HG02885 (cell line): ENCODE measurements at regions not wholly inside any gene's neighbourhood (a gene's known extent, or its start where the extent isn't known, plus 50 kb on each side); places are given as distances from the start of the nearest gene placed in this dataset.
"Not testable (repeated sequence)": the region's sequence is repeated elsewhere in the genome, so short reads cannot be mapped to it uniquely, and the experiment has no call there.

Experiments
- ATAC-seq: cut with Tn5 transposase; IDR thresholded peaks from one replicate; pipeline ENCODE4 v1.9.1; 2021; ENCODE audit warnings: mild to moderate bottlenecking; ENCODE audit not compliant: unreplicated experiment, poor library complexity

- ATAC-seq = not testable (repeated sequence)
These were observed 124.3 kb downstream of the PTCHD1 start for GRCh38 chrX:23458957-23459356.

DNA sequence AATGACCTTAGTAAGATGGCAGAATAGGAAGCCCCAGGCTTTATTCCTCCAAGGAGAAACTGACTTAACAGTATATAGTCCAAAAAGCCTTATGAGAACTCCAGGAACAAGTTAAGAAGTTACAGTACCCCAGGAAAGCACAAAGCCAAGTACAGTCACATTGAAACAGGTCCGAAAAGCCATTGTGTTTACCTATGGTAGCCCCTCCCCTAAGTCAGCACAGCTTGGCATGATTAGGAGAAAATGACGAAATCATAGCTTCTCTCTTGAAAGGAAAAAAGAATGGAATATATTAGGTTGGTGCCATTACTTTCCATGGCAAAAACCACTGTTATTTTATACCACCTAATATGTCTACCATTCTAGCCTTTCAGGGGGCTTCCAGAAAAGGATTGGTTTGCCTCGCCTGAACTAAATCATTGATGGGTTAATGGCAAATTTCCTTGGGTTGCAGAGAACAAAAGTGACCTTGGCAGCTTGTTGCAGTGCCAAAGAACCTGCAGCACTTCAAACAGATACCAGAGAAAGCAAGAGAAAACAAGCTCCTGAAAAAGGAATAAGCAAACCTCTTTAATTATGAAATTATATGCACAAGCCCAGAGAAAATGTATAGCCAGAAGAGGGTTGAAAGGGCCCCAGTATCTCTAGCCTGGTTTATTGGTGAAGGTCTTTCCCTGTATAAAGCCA lies 130.6 kb downstream of the PTCHD1 start:
- ATAC-seq = no peak

- ATAC-seq = no peak
These were observed 131.3 kb downstream of the PTCHD1 start for GRCh38 chrX:23465985-23466384.

DNA sequence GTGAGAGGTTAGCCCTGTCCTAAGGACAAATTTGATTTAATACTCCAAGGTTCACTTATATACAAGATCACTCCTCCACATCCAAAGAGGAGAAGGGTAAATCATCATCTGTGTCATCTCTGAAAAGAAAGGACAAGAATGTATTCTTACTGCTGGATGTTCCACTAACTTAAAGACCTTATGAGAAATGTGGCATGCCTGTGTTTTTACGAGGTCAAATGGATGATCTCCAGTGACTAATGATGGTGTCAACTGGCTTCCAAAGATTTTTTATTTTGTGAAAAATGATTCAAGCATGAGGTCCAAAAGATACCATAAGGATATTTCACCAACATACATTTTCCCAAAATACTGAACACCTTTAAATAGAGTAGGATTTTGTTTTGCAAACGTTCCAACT lies 143.4 kb downstream of the PTCHD1 start:
- no peak for ATAC-seq

- no peak for ATAC-seq
These were observed 143.9 kb downstream of the PTCHD1 start for GRCh38 chrX:23478561-23478960.

GRCh38 chrX:23482561-23482960 lies 147.9 kb downstream of the PTCHD1 start:
- ATAC-seq = no peak

GRCh38 chrX:23483396-23483795 lies 148.7 kb downstream of the PTCHD1 start:
- no peak for ATAC-seq

DNA sequence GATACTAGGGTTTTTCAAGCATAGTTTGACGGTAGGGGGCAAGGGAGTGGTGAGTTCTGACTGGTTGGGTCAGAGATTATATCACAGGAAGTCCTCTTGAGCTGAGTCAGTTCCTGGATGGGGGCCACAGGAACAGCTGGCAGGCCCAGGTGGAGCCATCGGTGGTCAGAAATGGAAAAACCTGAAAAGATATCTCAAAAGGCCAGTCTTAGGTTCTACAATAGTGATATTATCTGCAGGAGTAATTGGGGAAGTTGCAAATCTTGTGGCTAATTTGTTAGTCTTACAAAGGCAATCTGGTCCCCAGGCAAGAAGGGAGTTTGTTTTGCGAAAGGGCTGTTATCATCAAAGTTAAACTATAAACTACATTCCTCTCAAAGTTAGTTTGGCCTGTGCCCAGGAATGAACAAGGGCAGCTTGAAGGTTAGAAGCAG lies 159.3 kb downstream of the PTCHD1 start:
- peak; percentile 77 for ATAC-seq

GRCh38 chrX:23494741-23495140 lies 160.1 kb downstream of the PTCHD1 start:
- ATAC-seq = no peak

DNA sequence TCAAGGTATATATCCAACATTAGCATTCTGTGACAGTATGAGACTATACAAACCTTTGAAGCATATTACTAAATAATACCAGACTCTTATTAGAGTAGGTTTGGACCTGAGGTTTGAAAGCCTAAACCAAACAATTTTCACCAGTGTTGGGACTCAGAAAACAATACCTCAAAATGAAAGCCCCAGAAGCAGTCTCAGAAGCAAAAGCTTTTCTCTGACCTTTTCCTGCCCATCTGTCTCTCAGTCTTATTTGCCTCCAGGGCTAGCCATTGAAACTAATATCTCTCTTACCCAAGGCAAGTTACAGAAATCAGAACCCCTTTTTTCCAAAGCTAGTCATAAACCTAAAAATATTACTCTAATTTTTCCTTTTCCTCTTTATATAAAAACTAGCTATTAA lies 163.3 kb downstream of the PTCHD1 start:
- peak; percentile 55 for ATAC-seq

DNA sequence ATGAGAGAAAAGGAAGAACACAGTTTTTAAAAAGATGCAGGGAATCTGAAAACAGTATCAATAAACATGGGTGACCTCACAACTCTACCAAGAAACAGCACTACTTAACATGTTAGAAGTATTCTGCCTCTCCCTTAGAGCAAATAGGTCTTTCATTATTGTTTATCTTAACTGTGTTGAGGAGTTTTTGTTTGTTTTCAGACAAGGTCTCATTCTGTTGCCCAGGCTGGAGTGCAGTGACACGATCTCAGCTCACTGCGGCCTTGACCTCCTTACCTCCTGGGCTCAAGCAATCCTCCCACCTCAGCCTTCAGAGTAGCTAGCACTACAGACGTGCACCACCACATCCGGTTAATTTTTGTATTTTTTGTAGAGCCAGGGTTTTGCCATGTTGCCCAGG lies 165.3 kb upstream of the PRDX4 start:
- ATAC-seq = no peak

DNA sequence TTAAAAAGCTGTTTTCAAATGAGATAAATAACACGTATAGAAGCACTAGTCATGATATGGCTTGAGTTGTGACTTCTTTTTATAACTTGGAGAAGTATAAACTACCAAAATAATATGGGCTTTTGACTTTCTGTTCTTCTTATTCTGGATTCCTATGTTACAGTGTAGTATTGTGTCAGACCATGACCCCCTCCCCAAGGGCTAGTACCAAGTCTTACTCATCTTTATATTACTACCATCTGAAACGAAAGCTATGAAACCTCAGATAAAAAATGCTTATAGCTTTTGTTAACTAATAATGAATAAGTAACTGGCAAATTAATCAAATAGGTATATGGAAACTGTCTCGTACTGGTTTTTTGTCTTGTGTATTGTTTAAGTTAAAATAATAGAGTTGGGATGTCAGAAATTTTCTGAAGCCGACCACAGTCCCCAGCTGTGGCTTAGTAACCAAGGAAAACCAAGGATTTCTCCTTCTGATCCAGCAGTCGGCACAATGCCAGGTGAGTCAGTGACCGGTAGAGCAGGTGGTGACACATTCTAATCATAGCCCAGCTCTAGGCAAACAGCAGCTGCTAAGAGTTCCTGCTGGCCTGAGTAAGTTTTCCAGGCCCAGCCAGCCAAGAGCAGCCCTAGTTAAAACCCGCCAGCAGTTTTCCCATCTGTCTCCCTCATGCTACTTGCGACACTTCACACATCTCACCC lies 163.3 kb upstream of the PRDX4 start:
- no peak for ATAC-seq

DNA sequence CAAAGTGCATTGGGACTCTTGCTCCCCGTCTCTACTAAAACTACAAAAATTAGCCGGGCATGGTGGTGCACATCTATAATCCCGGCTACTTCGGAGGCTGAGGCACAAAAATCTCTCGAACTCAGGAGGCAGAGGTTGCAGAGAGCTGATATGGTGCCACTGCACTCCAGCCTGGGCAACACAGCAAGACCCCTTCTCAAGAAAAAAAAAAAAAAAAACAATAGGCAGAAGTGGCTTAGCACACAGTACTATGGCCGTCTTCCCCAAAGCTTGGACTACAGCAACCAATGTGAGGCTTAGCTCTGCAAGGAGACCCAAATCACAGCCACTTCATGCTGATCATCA lies 162.8 kb upstream of the PRDX4 start:
- no peak for ATAC-seq

GRCh38 chrX:23504895-23505294 lies 162.4 kb upstream of the PRDX4 start:
- no peak for ATAC-seq

- ATAC-seq = no peak
These were observed 161.6 kb upstream of the PRDX4 start for GRCh38 chrX:23505531-23506303.

GRCh38 chrX:23509256-23509655 lies 158.0 kb upstream of the PRDX4 start:
- ATAC-seq = no peak

DNA sequence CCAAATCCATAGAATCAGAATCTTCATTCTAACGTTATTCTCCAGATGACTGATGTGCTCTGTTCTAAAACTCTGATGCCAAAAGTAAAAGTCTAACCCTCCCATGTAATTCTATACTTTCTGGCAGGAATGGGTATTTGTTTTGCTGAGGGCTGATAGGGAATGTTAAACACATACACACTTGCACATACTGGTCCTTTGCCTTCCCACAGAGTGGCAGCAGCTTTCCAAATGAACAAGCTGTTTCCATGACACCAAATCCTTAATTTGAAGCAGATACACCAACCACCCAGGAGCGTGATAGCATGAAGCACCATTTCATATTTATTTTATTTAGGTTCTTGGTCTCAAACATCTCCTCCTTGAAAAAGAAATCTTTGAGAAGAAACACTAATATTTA lies 155.5 kb upstream of the PRDX4 start:
- no peak for ATAC-seq

- no peak for ATAC-seq
These were observed 154.2 kb upstream of the PRDX4 start for GRCh38 chrX:23513121-23513520.

DNA sequence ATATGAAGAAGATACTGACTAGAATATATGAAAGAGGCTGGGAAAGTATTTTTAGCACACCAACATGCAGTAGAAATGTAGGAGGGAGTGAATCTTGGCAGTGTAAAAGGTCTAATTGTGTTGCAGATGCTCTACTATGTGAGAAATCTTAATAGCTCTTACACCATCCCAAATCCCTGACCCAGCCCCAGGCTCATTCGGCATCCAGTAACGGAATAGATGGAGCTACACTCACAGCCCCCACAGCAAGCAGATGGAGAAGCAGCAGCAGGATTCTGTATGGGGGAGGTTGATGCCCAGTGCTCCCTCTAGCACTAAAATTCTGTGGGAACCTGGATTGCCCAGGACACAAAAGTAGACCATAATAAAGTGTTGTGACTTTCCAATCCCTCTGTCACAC lies 153.2 kb upstream of the PRDX4 start:
- no peak for ATAC-seq

GRCh38 chrX:23515028-23515427 lies 152.3 kb upstream of the PRDX4 start:
- no peak for ATAC-seq

- ATAC-seq = not testable (repeated sequence)
These were observed 144.2 kb upstream of the PRDX4 start for GRCh38 chrX:23523026-23523657.
